DOHH2 (cell line): ENCODE measurements at regions not wholly inside any gene's neighbourhood (a gene's known extent, or its start where the extent isn't known, plus 50 kb on each side); places are given as distances from the start of the nearest gene placed in this dataset.

Source experiments
- EZH2phosphoT487 ChIP-seq: fragments of 200-600 bp; sonication (generic); IDR thresholded peaks from 2 replicates; pipeline ENCODE4 v1.6.1; 2017; ENCODE audit warnings: borderline replicate concordance, mild to moderate bottlenecking, antibody characterized with exemption, low read length, moderate library complexity, mixed read lengths
- TF ChIP-seq, protein P1 (sequence below): fragments of 200-600 bp; sonication (generic); IDR thresholded peaks from one replicate; pipeline ENCODE4 v1.5.1; 2014; ENCODE audit warnings: antibody characterized with exemption, mild to moderate bottlenecking, low read depth, low read length; ENCODE audit not compliant: poor library complexity, severe bottlenecking

- TF ChIP-seq, protein P1, sequence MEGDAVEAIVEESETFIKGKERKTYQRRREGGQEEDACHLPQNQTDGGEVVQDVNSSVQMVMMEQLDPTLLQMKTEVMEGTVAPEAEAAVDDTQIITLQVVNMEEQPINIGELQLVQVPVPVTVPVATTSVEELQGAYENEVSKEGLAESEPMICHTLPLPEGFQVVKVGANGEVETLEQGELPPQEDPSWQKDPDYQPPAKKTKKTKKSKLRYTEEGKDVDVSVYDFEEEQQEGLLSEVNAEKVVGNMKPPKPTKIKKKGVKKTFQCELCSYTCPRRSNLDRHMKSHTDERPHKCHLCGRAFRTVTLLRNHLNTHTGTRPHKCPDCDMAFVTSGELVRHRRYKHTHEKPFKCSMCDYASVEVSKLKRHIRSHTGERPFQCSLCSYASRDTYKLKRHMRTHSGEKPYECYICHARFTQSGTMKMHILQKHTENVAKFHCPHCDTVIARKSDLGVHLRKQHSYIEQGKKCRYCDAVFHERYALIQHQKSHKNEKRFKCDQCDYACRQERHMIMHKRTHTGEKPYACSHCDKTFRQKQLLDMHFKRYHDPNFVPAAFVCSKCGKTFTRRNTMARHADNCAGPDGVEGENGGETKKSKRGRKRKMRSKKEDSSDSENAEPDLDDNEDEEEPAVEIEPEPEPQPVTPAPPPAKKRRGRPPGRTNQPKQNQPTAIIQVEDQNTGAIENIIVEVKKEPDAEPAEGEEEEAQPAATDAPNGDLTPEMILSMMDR = no peak
- TF ChIP-seq EZH2phosphoT487 = no peak
Measured at GRCh38 chr2:16148632-16149348, 208.4 kb downstream of the MYCN start.
